RWPE2 (cell line): ENCODE measurements at regions not wholly inside any gene's neighbourhood (a gene's known extent, or its start where the extent isn't known, plus 50 kb on each side); places are given as distances from the start of the nearest gene placed in this dataset.

Experiments used
- ATAC-seq: fragments of 200-7000 bp; cut with Tn5 transposase; 3 replicates; pipeline ENCODE4 v1.9.1; 2021; ENCODE audit warnings: low read depth
- DNase-seq: peaks from one replicate; pipeline ENCODE4 v3.0.0-alpha.2; 2020; ENCODE audit warnings: low spot score
- H3K27ac ChIP-seq: fragments of 450-650 bp; 2 replicates; pipeline ENCODE4 v1.5.1; 2017; ENCODE audit warnings: mild to moderate bottlenecking; ENCODE audit not compliant: poor library complexity, severe bottlenecking
- H3K27me3 ChIP-seq: fragments of 250-450 bp; sonication (Bioruptor Pico); 2 replicates; pipeline ENCODE4 v1.5.1; 2021; ENCODE audit warnings: mild to moderate bottlenecking, moderate library complexity; ENCODE audit not compliant: insufficient read depth, poor library complexity, severe bottlenecking
- H3K36me3 ChIP-seq: fragments of 250-450 bp; sonication (Bioruptor Pico); 2 replicates; pipeline ENCODE4 v1.5.1; 2020; ENCODE audit warnings: low read depth, mild to moderate bottlenecking, moderate library complexity
- H3K4me1 ChIP-seq: fragments of 250-450 bp; sonication (Bioruptor Pico); 2 replicates; pipeline ENCODE4 v1.5.1; 2021; ENCODE audit warnings: mild to moderate bottlenecking, moderate library complexity; ENCODE audit not compliant: insufficient read depth, poor library complexity, severe bottlenecking
- H3K4me3 ChIP-seq: fragments of 250-450 bp; sonication (Bioruptor Pico); 2 replicates; pipeline ENCODE4 v1.5.1; 2021; ENCODE audit warnings: mild to moderate bottlenecking, moderate library complexity; ENCODE audit not compliant: severe bottlenecking
- H3K9me3 ChIP-seq: fragments of 250-450 bp; sonication (Bioruptor Pico); 2 replicates; pipeline ENCODE4 v1.5.1; 2021; ENCODE audit warnings: mild to moderate bottlenecking, moderate library complexity; ENCODE audit not compliant: severe bottlenecking
- TF ChIP-seq, protein P1 (sequence below): fragments of 450-650 bp; IDR thresholded peaks from one replicate; pipeline ENCODE4 v1.5.1; 2017; ENCODE audit warnings: mild to moderate bottlenecking, moderate library complexity; ENCODE audit not compliant: poor library complexity, severe bottlenecking

DNA sequence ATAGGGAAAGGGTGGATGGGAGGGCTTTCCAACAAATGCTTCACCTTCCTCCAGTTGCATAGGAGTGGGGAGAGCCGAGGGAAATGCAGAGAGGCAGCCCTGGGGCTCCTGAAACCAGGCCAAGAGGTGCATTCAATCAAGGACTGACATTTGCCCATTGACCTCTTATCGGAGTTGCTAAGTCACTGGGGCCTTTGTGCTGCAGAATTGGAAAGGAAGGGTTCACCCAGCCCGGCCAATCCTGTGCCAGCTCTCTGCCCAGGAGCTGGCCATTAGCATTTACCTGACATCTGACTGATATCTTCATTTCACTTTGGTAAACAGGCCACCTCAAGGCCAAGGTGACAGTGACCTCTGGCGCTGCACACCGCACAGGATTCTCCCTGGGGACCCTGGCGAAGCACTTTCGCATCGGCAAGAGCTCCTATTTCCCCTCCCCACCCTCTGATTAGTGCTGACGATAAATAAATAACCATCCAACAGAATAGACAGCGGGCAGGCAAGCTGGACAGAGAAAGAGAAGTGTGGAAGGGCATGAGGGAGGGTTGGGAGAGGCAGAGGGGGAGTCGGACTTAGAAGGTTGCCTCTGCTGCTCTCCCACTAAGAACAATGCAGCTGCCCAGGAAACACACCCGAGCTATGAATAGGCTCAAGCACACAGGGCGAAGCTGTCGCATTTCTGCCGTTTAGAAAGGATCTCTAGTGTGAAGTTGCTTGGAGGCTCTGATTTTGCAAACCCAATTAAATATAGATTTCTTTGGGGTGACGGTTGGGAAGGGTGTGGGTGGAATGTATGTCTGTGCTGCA lies 57.0 kb upstream of the BOD1 start:
- DNase-seq (no peak), ATAC-seq (no peak)
- Histone ChIP-seq H3K9me3 (no peaks in the 10 kb centered on the region), H3K27me3 (no peaks in the 10 kb centered on the region), H3K27ac (no peak overlapping the region), H3K36me3 (no peaks in the 10 kb centered on the region), H3K4me1 (no peaks in the 10 kb centered on the region), H3K4me3 (no peak overlapping the region)
- TF ChIP-seq, protein P1, sequence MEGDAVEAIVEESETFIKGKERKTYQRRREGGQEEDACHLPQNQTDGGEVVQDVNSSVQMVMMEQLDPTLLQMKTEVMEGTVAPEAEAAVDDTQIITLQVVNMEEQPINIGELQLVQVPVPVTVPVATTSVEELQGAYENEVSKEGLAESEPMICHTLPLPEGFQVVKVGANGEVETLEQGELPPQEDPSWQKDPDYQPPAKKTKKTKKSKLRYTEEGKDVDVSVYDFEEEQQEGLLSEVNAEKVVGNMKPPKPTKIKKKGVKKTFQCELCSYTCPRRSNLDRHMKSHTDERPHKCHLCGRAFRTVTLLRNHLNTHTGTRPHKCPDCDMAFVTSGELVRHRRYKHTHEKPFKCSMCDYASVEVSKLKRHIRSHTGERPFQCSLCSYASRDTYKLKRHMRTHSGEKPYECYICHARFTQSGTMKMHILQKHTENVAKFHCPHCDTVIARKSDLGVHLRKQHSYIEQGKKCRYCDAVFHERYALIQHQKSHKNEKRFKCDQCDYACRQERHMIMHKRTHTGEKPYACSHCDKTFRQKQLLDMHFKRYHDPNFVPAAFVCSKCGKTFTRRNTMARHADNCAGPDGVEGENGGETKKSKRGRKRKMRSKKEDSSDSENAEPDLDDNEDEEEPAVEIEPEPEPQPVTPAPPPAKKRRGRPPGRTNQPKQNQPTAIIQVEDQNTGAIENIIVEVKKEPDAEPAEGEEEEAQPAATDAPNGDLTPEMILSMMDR, result no peak

DNA sequence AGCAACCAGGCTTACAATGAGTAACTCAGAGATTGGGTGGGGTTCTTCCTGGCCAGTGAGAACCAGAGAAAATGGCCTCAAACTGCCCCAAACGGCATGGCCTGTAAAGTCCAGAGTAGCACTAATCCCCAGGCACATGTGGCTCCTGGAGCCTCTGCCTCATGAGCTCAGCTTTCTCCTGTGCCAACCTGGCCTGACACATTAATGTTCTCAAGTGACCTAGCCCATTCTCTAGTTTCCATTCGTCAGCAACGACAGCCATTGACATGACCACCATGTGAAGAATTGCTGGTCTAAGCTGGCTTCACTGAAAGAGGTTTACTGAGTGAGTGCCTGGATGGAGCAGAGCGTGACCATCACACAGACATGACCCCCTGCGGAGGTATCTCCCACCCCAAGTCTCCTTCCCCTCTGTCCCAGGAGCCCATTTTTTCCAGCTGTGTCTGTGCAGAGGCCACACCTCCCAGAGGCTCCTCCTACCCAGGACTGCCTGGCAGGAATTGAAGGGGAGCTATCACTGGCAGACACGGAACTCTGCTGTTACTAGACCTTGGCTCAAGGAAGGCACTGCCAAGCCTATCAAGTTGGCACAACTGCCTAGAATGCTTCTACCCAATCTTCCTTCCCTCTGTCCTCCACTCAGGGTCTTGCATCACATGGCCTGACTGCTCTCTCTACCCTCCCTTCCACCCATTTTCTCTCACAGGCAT lies 59.0 kb upstream of the BOD1 start:
- Histone ChIP-seq H3K4me3 (no peak overlapping the region), H3K27me3 (no peaks in the 10 kb centered on the region), H3K27ac (no peak overlapping the region), H3K4me1 (no peaks in the 10 kb centered on the region), H3K36me3 (no peaks in the 10 kb centered on the region), H3K9me3 (no peaks in the 10 kb centered on the region)
- no peak for ATAC-seq
- TF ChIP-seq, protein P1, result no peak
- no peak for DNase-seq

DNA sequence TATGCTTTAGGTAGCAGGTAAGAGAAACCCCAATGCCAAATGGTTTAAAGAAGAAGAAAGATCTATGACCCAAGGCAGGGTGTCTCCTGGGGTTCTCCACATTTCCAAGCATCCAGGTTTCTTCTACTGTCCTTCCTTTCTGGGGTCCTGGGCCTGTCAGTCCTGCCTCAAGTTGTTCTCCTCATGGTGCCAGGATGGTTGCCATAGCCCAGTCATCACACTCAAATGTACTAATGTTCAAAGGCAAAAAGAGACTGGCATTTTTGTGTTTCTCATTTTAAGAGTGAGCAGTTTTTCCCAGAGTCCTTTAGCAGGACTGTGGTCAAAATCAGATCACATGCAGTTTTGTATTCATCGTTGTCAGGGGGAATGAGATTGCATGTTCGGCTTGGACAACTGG lies 59.9 kb upstream of the BOD1 start:
- DNase-seq (no peak), ATAC-seq (no peak)
- H3K27ac ChIP-seq, result no peak overlapping the region
- TF ChIP-seq, protein P1, result no peak
- no peaks in the 10 kb centered on the region for H3K36me3 ChIP-seq
- H3K27me3 ChIP-seq, result no peaks in the 10 kb centered on the region
- H3K9me3 ChIP-seq, result no peaks in the 10 kb centered on the region
- no peaks in the 10 kb centered on the region for H3K4me1 ChIP-seq
- H3K4me3 ChIP-seq, result no peak overlapping the region

DNA sequence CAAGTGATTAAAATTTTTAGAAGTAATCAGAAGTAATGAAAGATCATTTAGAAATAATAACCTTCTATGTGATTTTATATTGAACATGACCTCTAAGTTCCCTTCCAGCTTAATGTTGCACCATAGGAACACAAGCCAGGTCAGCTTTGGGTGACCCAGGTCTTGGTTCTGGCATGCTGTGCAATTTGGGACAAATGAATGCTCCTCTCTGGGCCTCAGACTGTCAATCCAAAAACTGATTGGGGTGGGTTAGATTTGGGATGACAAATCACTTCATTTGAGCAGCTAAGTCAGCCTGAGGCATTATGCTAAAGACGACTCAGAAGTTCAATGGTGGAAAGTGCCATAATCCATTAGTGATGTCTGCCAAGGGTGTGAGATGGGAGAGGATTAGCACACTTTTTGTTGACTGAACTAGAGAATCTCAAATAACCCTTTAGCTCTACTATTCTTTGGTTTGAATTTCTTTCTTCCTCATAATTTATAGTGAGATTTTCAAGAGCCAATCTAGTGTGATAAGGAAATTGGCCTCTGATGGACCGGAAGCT lies 60.7 kb upstream of the BOD1 start:
- Histone ChIP-seq H3K9me3 (no peaks in the 10 kb centered on the region), H3K36me3 (no peaks in the 10 kb centered on the region), H3K27me3 (no peaks in the 10 kb centered on the region), H3K4me1 (no peaks in the 10 kb centered on the region), H3K4me3 (no peak overlapping the region), H3K27ac (no peak overlapping the region)
- ATAC-seq, result no peak
- no peak for DNase-seq
- TF ChIP-seq, protein P1, result no peak
